KMS-11 (cell line): ENCODE measurements at regions not wholly inside any gene's neighbourhood (a gene's known extent, or its start where the extent isn't known, plus 50 kb on each side); places are given as distances from the start of the nearest gene placed in this dataset.

Experiments used
- H2AFZ ChIP-seq: fragments of 200-600 bp; sonication (generic); 2 replicates; pipeline ENCODE4 v1.6.1; 2016; ENCODE audit warnings: antibody characterized with exemption, mixed run types, low read depth
- H3K27ac ChIP-seq: fragments of 200-600 bp; sonication (generic); 2 replicates; pipeline ENCODE4 v1.6.1; 2016; ENCODE audit warnings: mild to moderate bottlenecking, mixed run types
- H3K27me3 ChIP-seq: fragments of 200-600 bp; sonication (generic); 2 replicates; pipeline ENCODE4 v1.6.1; 2017; ENCODE audit warnings: mild to moderate bottlenecking, low read depth, mixed run types, moderate library complexity; ENCODE audit not compliant: insufficient read depth
- H3K36me3 ChIP-seq: fragments of 200-600 bp; sonication (generic); 2 replicates; pipeline ENCODE4 v1.6.1; 2017; ENCODE audit warnings: mild to moderate bottlenecking, mixed run types; ENCODE audit not compliant: insufficient read depth
- H3K4me1 ChIP-seq: fragments of 200-600 bp; sonication (generic); 2 replicates; pipeline ENCODE4 v1.6.1; 2016; ENCODE audit warnings: mild to moderate bottlenecking, low read depth, mixed run types; ENCODE audit not compliant: poor library complexity, severe bottlenecking
- H3K4me2 ChIP-seq: fragments of 200-600 bp; sonication (generic); 2 replicates; pipeline ENCODE4 v1.7.0; 2016; ENCODE audit warnings: mild to moderate bottlenecking, mixed run types
- H3K4me3 ChIP-seq: fragments of 200-600 bp; sonication (generic); IDR thresholded peaks from 2 replicates; pipeline ENCODE4 v1.6.1; 2017; ENCODE audit warnings: low read depth, low read length, mixed read lengths; ENCODE audit not compliant: insufficient read depth
- H3K79me2 ChIP-seq: fragments of 200-600 bp; sonication (generic); 2 replicates; pipeline ENCODE4 v1.6.1; 2016; ENCODE audit warnings: low read depth, mixed run types; ENCODE audit not compliant: insufficient read depth
- H3K9ac ChIP-seq: fragments of 200-600 bp; sonication (generic); 2 replicates; pipeline ENCODE4 v1.6.1; 2016; ENCODE audit warnings: mild to moderate bottlenecking, mixed run types
- H4K20me1 ChIP-seq: fragments of 200-600 bp; sonication (generic); 2 replicates; pipeline ENCODE4 v1.6.1; 2016; ENCODE audit warnings: mild to moderate bottlenecking, mixed run types; ENCODE audit not compliant: insufficient read depth
- CTCF ChIP-seq: fragments of 200-600 bp; sonication (generic); conservative IDR thresholded peaks from 2 replicates; pipeline ENCODE4 v1.6.1; 2017; ENCODE audit warnings: low read depth, mild to moderate bottlenecking, antibody characterized with exemption, low read length, moderate library complexity, mixed read lengths

DNA sequence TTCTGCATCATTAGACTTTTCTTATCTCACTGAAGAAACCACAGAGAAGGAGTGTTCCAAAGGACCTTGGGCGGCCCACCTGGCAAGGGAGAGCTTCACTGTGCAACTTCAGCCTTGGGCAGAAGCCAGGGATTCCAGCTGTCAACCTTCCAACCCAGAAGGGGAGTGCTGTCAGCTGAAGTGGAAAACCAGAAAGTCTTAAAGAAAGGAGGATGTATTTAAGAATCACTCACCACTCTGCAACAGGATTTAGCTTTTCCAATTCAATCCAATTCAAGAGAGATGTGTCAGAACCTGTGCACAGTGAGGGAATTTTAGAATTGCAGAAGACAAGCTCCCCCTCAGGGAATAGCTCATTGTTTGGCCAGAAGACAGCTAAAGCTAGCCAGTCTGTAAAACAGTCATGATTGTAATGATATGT lies 553.7 kb downstream of the CD83 start:
- no peak overlapping the region for H3K4me3 ChIP-seq
- no peaks in the 10 kb centered on the region for H3K36me3 ChIP-seq
- H3K9ac ChIP-seq: no peak overlapping the region
- no peak for TF ChIP-seq CTCF
- no peaks in the 10 kb centered on the region for H3K4me1 ChIP-seq
- H4K20me1 ChIP-seq: no peaks in the 10 kb centered on the region
- no peak overlapping the region for H3K4me2 ChIP-seq
- no peaks in the 10 kb centered on the region for H3K79me2 ChIP-seq
- H3K27me3 ChIP-seq: no peaks in the 10 kb centered on the region
- no peak overlapping the region for H2AFZ ChIP-seq
- H3K27ac ChIP-seq: no peak overlapping the region

DNA sequence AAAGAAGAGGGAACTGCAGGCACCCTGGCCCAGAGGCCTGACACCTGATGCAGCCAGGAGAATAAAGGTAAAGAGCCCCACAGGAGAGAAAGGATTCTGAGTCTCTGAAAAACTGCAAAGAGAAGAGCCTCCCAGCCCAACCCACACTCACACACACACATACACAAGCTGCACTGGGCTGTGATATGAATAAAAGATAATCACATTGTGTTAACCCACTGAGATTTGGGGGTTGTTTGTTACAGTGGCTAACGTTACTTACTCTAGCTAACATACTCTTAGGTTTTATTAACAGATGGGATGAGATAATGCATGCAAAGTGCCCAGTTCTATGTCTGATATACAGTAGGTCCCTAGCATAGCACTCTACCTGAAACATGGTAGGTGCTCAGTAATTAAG lies 554.4 kb downstream of the CD83 start:
- H3K27ac ChIP-seq: no peak overlapping the region
- H3K36me3 ChIP-seq: no peaks in the 10 kb centered on the region
- H3K4me3 ChIP-seq: no peak overlapping the region
- H2AFZ ChIP-seq: no peak overlapping the region
- H3K9ac ChIP-seq: no peak overlapping the region
- no peaks in the 10 kb centered on the region for H3K4me1 ChIP-seq
- TF ChIP-seq CTCF: no peak
- H4K20me1 ChIP-seq: no peaks in the 10 kb centered on the region
- no peaks in the 10 kb centered on the region for H3K79me2 ChIP-seq
- no peak overlapping the region for H3K4me2 ChIP-seq
- no peaks in the 10 kb centered on the region for H3K27me3 ChIP-seq

GRCh38 chr6:14673201-14673600 lies 555.6 kb downstream of the CD83 start:
- no peak for TF ChIP-seq CTCF
- no peak overlapping the region for H3K4me2 ChIP-seq
- H3K79me2 ChIP-seq: no peaks in the 10 kb centered on the region
- no peaks in the 10 kb centered on the region for H3K27me3 ChIP-seq
- no peak overlapping the region for H3K4me3 ChIP-seq
- H3K27ac ChIP-seq: no peak overlapping the region
- no peak overlapping the region for H3K9ac ChIP-seq
- H4K20me1 ChIP-seq: no peaks in the 10 kb centered on the region
- no peaks in the 10 kb centered on the region for H3K36me3 ChIP-seq
- no peak overlapping the region for H2AFZ ChIP-seq
- H3K4me1 ChIP-seq: no peaks in the 10 kb centered on the region

GRCh38 chr6:14674458-14674857 lies 556.9 kb downstream of the CD83 start:
- H3K4me1 ChIP-seq: no peaks in the 10 kb centered on the region
- no peak for TF ChIP-seq CTCF
- H3K27ac ChIP-seq: no peak overlapping the region
- H2AFZ ChIP-seq: no peak overlapping the region
- H3K4me3 ChIP-seq: no peak overlapping the region
- no peaks in the 10 kb centered on the region for H3K27me3 ChIP-seq
- no peak overlapping the region for H3K4me2 ChIP-seq
- no peaks in the 10 kb centered on the region for H3K79me2 ChIP-seq
- no peak overlapping the region for H3K9ac ChIP-seq
- no peaks in the 10 kb centered on the region for H3K36me3 ChIP-seq
- H4K20me1 ChIP-seq: no peaks in the 10 kb centered on the region
